ENCODE measurements at regions not wholly inside any gene's neighbourhood (a gene's known extent, or its start where the extent isn't known, plus 50 kb on each side); places are given as distances from the start of the nearest gene placed in this dataset.

DNA sequence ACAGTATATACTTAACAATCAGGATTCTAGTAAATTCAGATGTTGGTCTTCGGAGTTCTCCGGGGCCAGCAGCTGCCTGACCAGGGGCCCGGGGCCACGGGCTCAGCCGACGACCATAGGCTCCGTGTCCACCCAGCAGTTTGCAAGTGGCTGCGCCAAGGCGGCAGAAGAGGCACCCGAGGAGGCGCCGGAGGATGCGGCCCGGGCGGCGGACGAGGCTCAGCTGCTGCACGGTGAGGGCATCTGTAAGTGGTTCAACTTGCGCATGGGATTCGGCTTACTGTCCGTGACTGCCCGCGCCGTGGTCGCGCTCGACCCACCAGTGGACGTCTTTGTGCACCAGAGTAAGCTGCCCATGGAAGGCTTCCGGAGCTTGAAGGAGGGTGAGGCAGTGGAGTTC, 136.3 kb downstream of the NUP35 start:
- TF ChIP-seq, protein P1, sequence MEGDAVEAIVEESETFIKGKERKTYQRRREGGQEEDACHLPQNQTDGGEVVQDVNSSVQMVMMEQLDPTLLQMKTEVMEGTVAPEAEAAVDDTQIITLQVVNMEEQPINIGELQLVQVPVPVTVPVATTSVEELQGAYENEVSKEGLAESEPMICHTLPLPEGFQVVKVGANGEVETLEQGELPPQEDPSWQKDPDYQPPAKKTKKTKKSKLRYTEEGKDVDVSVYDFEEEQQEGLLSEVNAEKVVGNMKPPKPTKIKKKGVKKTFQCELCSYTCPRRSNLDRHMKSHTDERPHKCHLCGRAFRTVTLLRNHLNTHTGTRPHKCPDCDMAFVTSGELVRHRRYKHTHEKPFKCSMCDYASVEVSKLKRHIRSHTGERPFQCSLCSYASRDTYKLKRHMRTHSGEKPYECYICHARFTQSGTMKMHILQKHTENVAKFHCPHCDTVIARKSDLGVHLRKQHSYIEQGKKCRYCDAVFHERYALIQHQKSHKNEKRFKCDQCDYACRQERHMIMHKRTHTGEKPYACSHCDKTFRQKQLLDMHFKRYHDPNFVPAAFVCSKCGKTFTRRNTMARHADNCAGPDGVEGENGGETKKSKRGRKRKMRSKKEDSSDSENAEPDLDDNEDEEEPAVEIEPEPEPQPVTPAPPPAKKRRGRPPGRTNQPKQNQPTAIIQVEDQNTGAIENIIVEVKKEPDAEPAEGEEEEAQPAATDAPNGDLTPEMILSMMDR (IDR thresholded peaks at IDR 0.05; ENCODE audit: low read length) = no peak
- TF ChIP-seq EZH2 (IDR thresholded peaks at IDR 0.05; ENCODE audit: borderline replicate concordance, low read length) = no peak

Data from OCI-LY1 (cell line).